Trophoblast cell (in vitro differentiated cells and primary cell): ENCODE measurements at regions not wholly inside any gene's neighbourhood (a gene's known extent, or its start where the extent isn't known, plus 50 kb on each side); places are given as distances from the start of the nearest gene placed in this dataset.

Experiments
- DNase-seq, 2 donors: peaks; one replicate each; pipeline ENCODE4 v3.0.0-alpha.2; 2016
- H2AFZ ChIP-seq: 2 replicates; pipeline ENCODE4 v1.6.1; 2013; ENCODE audit warnings: low read length, moderate library complexity, mild to moderate bottlenecking; ENCODE audit not compliant: insufficient read depth, poor library complexity
- H2AK5ac ChIP-seq: 2 replicates; pipeline ENCODE4 v1.6.1; 2013; ENCODE audit warnings: mild to moderate bottlenecking, low read length
- H2BK120ac ChIP-seq: 2 replicates; pipeline ENCODE4 v1.6.1; 2013; ENCODE audit warnings: low read length, mild to moderate bottlenecking, moderate library complexity; ENCODE audit not compliant: insufficient read depth, poor library complexity
- H2BK12ac ChIP-seq: 2 replicates; pipeline ENCODE4 v1.6.1; 2013; ENCODE audit warnings: mild to moderate bottlenecking, low read length, moderate library complexity
- H2BK5ac ChIP-seq: 2 replicates; pipeline ENCODE4 v1.6.1; 2013; ENCODE audit warnings: low read length, low read depth, moderate library complexity, mild to moderate bottlenecking; ENCODE audit not compliant: poor library complexity
- H3K14ac ChIP-seq: 2 replicates; pipeline ENCODE4 v1.6.1; 2013; ENCODE audit warnings: mild to moderate bottlenecking, low read length
- H3K18ac ChIP-seq: 2 replicates; pipeline ENCODE4 v1.6.1; 2013; ENCODE audit warnings: mild to moderate bottlenecking, low read length
- H3K23ac ChIP-seq: 2 replicates; pipeline ENCODE4 v1.6.1; 2013; ENCODE audit warnings: low read length
- H3K27ac ChIP-seq: 2 replicates; pipeline ENCODE4 v1.5.1; 2013; ENCODE audit warnings: low read depth, mild to moderate bottlenecking, inconsistent platforms, low read length, moderate library complexity
- H3K27me3 ChIP-seq: 2 replicates; pipeline ENCODE4 v1.6.1; 2013; ENCODE audit warnings: inconsistent platforms, mild to moderate bottlenecking, low read length, moderate library complexity; ENCODE audit not compliant: insufficient read depth
- H3K36me3 ChIP-seq, 2 experiments: 1 replicate in 1 of 2; 2 replicates in 1 of 2; pipeline ENCODE4 v1.6.1; 2013; ENCODE audit warnings: low read length in 2 of 2, mild to moderate bottlenecking in 2 of 2, moderate library complexity in 1 of 2; ENCODE audit not compliant: insufficient read depth in 2 of 2, control insufficient read depth in 1 of 2
- H3K4ac ChIP-seq: 2 replicates; pipeline ENCODE4 v1.6.1; 2013; ENCODE audit warnings: low read depth, mild to moderate bottlenecking, low read length, moderate library complexity
- H3K4me1 ChIP-seq, 2 experiments: 1 replicate in 1 of 2; 2 replicates in 1 of 2; pipeline ENCODE4 v1.6.1; 2013; ENCODE audit warnings: low read length in 2 of 2, mild to moderate bottlenecking in 2 of 2, moderate library complexity in 1 of 2; ENCODE audit not compliant: insufficient read depth in 2 of 2, control insufficient read depth in 1 of 2
- H3K4me2 ChIP-seq: 2 replicates; pipeline ENCODE4 v1.6.1; 2013; ENCODE audit warnings: inconsistent platforms, mild to moderate bottlenecking, low read length, moderate library complexity
- H3K4me3 ChIP-seq: 2 replicates; pipeline ENCODE4 v1.5.1; 2013; ENCODE audit warnings: mild to moderate bottlenecking, low read depth, low read length, inconsistent platforms
- H3K79me1 ChIP-seq: one replicate; pipeline ENCODE4 v1.6.1; 2013; ENCODE audit warnings: low read length
- H3K79me2 ChIP-seq: 2 replicates; pipeline ENCODE4 v1.6.1; 2013; ENCODE audit warnings: low read length, mild to moderate bottlenecking; ENCODE audit not compliant: control insufficient read depth, insufficient read depth, poor library complexity
- H3K9ac ChIP-seq: 2 replicates; pipeline ENCODE4 v1.6.1; 2013; ENCODE audit warnings: mild to moderate bottlenecking, low read length
- H3K9me3 ChIP-seq: 2 replicates; pipeline ENCODE4 v1.6.1; 2013; ENCODE audit warnings: low read depth, mild to moderate bottlenecking, control low read depth, inconsistent platforms, low read length; ENCODE audit not compliant: insufficient read depth
- H4K12ac ChIP-seq: 2 replicates; pipeline ENCODE4 v1.6.1; 2013; ENCODE audit warnings: low read depth, mild to moderate bottlenecking, low read length, moderate library complexity
- H4K8ac ChIP-seq: 2 replicates; pipeline ENCODE4 v1.6.1; 2013; ENCODE audit warnings: low read depth, mild to moderate bottlenecking, low read length, moderate library complexity
- H4K91ac ChIP-seq: one replicate; pipeline ENCODE4 v1.6.1; 2013; ENCODE audit warnings: low read depth, mild to moderate bottlenecking, low read length, moderate library complexity
- WGBS: extraction: QIAGEN DNeasy Blood & Tissue Kit; methylation state at CpG from one replicate; pipeline ENCODE4 v1.1.7; 2013; ENCODE audit warnings: missing lambda C conversion rate; ENCODE audit not compliant: insufficient read length, insufficient coverage; ENCODE audit errors: extremely low coverage; 5-methylcytosine and 5-hydroxymethylcytosine counted together

DNA sequence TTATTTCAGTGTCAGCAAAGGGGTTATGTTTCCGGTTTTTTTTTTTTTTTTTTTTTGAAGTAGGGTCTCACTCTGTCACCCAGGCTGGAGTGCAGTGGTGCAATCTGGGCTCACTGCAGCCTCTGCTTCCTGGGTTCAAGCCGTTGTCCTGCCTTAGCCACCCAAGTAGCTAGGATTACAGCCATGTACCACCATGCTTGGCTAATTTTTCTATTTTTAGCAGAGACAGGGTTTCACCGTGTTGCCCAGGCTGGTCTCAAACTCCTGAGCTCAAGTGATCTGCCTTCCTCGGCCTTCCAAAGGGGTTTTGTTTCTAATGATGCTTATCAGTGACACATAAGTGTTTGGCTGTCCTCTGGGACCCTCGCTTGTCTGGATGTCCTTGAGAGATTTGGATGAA lies 235.7 kb upstream of the C2CD4B start:
- no CpG with 5 or more reads among the region's 5 CpGs for WGBS
- H3K79me2 ChIP-seq, result no peaks in the 10 kb centered on the region
- no peak overlapping the region for H2AFZ ChIP-seq
- H3K27me3 ChIP-seq, result no peaks in the 10 kb centered on the region
- H3K23ac ChIP-seq, result no peak overlapping the region
- peaks cover 7 to 9% of the 10 kb centered on the region in 2 experiments for H3K36me3 ChIP-seq
- H3K9me3 ChIP-seq, result peaks cover 7% of the 10 kb centered on the region
- H3K9ac ChIP-seq, result no peak overlapping the region
- H2BK12ac ChIP-seq, result no peak overlapping the region
- H3K14ac ChIP-seq, result no peak overlapping the region
- peaks cover 6 to 8% of the 10 kb centered on the region in 2 experiments for H3K4me1 ChIP-seq
- H3K79me1 ChIP-seq, result no peaks in the 10 kb centered on the region
- no peak overlapping the region for H4K12ac ChIP-seq
- no peak overlapping the region for H2BK120ac ChIP-seq
- no peak overlapping the region for H2BK5ac ChIP-seq
- H3K4me2 ChIP-seq, result no peak overlapping the region
- H3K18ac ChIP-seq, result no peak overlapping the region
- DNase-seq, result no peak
- H3K4me3 ChIP-seq, result no peak overlapping the region
- H2AK5ac ChIP-seq, result no peak overlapping the region
- no peak overlapping the region for H3K4ac ChIP-seq
- H4K91ac ChIP-seq, result no peak overlapping the region
- no peak overlapping the region for H4K8ac ChIP-seq
- no peak overlapping the region for H3K27ac ChIP-seq

DNA sequence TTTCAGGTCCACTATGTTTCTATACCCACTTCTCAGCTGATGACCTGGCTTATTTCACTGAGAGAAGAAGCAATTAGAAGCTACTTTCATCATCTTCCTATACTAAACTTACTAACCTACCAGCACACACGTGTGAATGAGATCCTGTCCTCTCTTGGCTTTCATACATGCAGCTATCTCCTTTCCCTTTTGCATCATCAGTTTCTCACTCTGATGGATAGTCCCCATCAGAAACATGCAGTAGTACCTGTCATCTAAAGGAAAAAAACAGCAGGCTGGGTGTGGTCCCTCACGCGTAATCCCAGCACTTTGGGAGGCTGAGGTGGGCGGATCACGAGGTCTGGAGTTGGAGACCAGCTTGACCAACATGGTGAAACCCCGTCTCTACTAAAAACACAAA lies 237.6 kb upstream of the C2CD4B start:
- no peak overlapping the region for H4K8ac ChIP-seq
- no peak overlapping the region for H3K4ac ChIP-seq
- H3K4me3 ChIP-seq, result no peak overlapping the region
- H2BK5ac ChIP-seq, result no peak overlapping the region
- no peaks in the 10 kb centered on the region for H3K79me1 ChIP-seq
- H3K9me3 ChIP-seq, result peaks cover 7% of the 10 kb centered on the region
- DNase-seq, result peak in 1 of 2 donors; percentile 56
- no peak overlapping the region for H4K12ac ChIP-seq
- H2BK12ac ChIP-seq, result no peak overlapping the region
- peaks cover 4 to 6% of the 10 kb centered on the region in 2 experiments for H3K36me3 ChIP-seq
- WGBS, result no CpG with 5 or more reads among the region's 6 CpGs
- no peak overlapping the region for H4K91ac ChIP-seq
- H2AK5ac ChIP-seq, result no peak overlapping the region
- H3K14ac ChIP-seq, result no peak overlapping the region
- no peak overlapping the region for H3K23ac ChIP-seq
- H2AFZ ChIP-seq, result no peak overlapping the region
- H3K18ac ChIP-seq, result no peak overlapping the region
- peaks cover 6 to 8% of the 10 kb centered on the region in 2 experiments for H3K4me1 ChIP-seq
- H3K79me2 ChIP-seq, result no peaks in the 10 kb centered on the region
- no peak overlapping the region for H3K27ac ChIP-seq
- H3K9ac ChIP-seq, result no peak overlapping the region
- no peak overlapping the region for H3K4me2 ChIP-seq
- H2BK120ac ChIP-seq, result no peak overlapping the region
- no peaks in the 10 kb centered on the region for H3K27me3 ChIP-seq

DNA sequence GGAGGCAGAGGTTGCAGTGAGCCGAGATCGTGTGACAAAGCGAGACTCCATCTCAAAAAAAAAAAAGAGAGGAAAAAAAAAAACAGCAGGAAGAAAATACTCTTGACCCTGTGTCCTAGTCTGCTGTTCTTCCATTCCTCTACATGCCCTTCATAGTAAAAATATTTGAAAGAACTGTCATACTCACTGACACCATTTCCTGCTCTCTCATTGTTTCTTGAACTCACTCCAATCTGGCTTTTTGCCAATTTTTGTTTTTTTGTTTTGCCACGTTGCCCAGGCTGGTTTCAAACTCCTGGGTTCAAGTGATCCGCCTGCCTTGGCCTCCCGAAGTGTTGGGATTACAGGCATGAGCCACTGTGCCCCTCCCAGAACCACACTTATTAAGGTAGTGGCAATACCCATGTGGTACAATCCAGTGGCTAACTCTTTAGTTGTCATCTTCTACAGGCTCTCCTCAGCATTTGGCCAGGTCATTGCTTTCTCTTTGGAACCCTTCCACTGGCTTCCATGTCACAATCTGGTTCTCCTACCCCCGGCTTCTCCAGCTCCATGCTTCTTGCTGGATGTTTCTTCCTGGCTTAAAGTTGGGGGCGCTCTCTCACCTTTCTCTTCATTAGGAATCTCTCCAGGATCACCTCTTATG lies 238.2 kb upstream of the C2CD4B start:
- Histone ChIP-seq H4K91ac (no peak overlapping the region), H3K27ac (no peak overlapping the region), H3K4ac (peak overlapping the region; percentile 10), H2AFZ (no peak overlapping the region), H3K27me3 (no peaks in the 10 kb centered on the region), H3K14ac (no peak overlapping the region), H3K79me2 (no peaks in the 10 kb centered on the region), H3K9ac (no peak overlapping the region), H3K36me3 (peaks cover 4 to 6% of the 10 kb centered on the region in 2 experiments), H3K18ac (no peak overlapping the region), H2AK5ac (no peak overlapping the region), H3K4me2 (no peak overlapping the region), H3K9me3 (peaks cover 7% of the 10 kb centered on the region), H2BK12ac (no peak overlapping the region), H2BK120ac (no peak overlapping the region), H3K23ac (no peak overlapping the region), H3K4me3 (no peak overlapping the region), H3K4me1 (peaks cover 6 to 8% of the 10 kb centered on the region in 2 experiments), H3K79me1 (no peaks in the 10 kb centered on the region), H2BK5ac (no peak overlapping the region), H4K12ac (no peak overlapping the region), H4K8ac (no peak overlapping the region)
- WGBS, result no CpG with 5 or more reads among the region's 8 CpGs
- DNase-seq, result peak in 1 of 2 donors; percentile 79

DNA sequence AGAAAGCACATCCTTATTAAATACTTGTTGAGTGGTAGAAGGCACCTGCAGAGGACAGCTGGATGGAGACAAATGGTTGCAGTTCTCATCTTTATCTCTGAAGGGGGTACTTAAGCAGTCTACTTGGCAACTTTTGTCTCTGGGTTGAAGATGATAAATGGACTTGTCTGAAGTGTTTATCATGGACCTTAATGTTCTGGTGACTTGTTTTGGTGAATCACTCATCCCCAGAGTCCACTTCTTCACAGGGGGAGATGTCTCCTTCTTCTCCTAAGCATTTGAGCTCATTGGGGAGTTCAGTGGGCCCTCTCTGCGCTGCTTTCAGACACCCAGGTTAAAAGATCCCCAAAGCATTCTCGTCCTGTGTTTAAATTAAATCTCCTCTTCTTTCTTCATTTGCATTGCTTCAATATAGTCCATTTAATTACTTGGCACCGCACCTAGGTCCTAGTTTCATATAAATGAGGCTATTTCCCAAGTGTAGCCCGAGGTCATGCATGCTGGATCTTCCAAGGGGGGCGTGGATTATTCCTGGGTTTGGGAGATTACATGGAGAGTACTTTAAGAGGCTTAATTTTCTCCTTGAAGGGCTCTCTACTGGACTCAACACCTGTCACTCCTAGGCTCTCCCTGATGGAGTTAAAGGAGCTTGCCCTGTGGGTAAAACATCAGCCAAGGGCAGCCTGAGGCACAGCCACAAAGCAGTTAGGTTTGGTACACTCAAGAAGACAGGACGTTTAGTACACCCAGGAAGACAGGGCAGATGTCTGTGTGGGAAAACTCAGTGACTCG lies 239.3 kb upstream of the C2CD4B start:
- H2BK120ac ChIP-seq, result no peak overlapping the region
- WGBS, result no CpG with 5 or more reads among the region's 7 CpGs
- H4K91ac ChIP-seq, result no peak overlapping the region
- no peak overlapping the region for H4K8ac ChIP-seq
- H2BK12ac ChIP-seq, result no peak overlapping the region
- no peaks in the 10 kb centered on the region for H3K27me3 ChIP-seq
- no peak for DNase-seq
- peaks cover under 1 to 3% of the 10 kb centered on the region in 2 experiments for H3K36me3 ChIP-seq
- H3K4ac ChIP-seq, result no peak overlapping the region
- no peak overlapping the region for H3K23ac ChIP-seq
- H3K4me2 ChIP-seq, result no peak overlapping the region
- H3K4me1 ChIP-seq, result peaks cover 6 to 8% of the 10 kb centered on the region in 2 experiments
- H3K4me3 ChIP-seq, result no peak overlapping the region
- H2BK5ac ChIP-seq, result no peak overlapping the region
- peaks cover under 1% of the 10 kb centered on the region for H3K9me3 ChIP-seq
- no peak overlapping the region for H4K12ac ChIP-seq
- H3K14ac ChIP-seq, result no peak overlapping the region
- no peaks in the 10 kb centered on the region for H3K79me1 ChIP-seq
- H3K18ac ChIP-seq, result no peak overlapping the region
- no peaks in the 10 kb centered on the region for H3K79me2 ChIP-seq
- H2AFZ ChIP-seq, result no peak overlapping the region
- no peak overlapping the region for H3K9ac ChIP-seq
- H3K27ac ChIP-seq, result no peak overlapping the region
- H2AK5ac ChIP-seq, result no peak overlapping the region
